DND-41 (cell line): ENCODE measurements at regions not wholly inside any gene's neighbourhood (a gene's known extent, or its start where the extent isn't known, plus 50 kb on each side); places are given as distances from the start of the nearest gene placed in this dataset.

ENCODE experiments used
- ATAC-seq: fragments of 200-7000 bp; cut with Tn5 transposase; 3 replicates; pipeline ENCODE4 v1.9.1; 2021; ENCODE audit warnings: low read depth; ENCODE audit not compliant: insufficient read depth
- DNase-seq: peaks from one replicate; pipeline ENCODE4 v3.0.0-alpha.2; 2020
- H2AFZ ChIP-seq: 2 replicates; pipeline ENCODE4 v1.6.0; 2012; ENCODE audit warnings: low read depth, low read length
- H3K27ac ChIP-seq: 2 replicates; pipeline ENCODE4 v1.5.1; 2012; ENCODE audit warnings: low read length, inconsistent platforms
- H3K27me3 ChIP-seq: fragments of 200-600 bp; sonication (generic); 2 replicates; pipeline ENCODE4 v1.6.0; 2012; ENCODE audit warnings: low read length, mild to moderate bottlenecking, inconsistent platforms; ENCODE audit not compliant: insufficient read depth, poor library complexity
- H3K36me3 ChIP-seq: 2 replicates; pipeline ENCODE4 v1.5.1; 2012; ENCODE audit warnings: low read length, inconsistent platforms; ENCODE audit not compliant: insufficient read depth
- H3K4me1 ChIP-seq: 2 replicates; pipeline ENCODE4 v1.5.1; 2012; ENCODE audit warnings: mild to moderate bottlenecking, low read length; ENCODE audit not compliant: insufficient read depth
- H3K4me2 ChIP-seq: 2 replicates; pipeline ENCODE4 v1.6.0; 2012; ENCODE audit warnings: mild to moderate bottlenecking, moderate library complexity, low read length, inconsistent platforms; ENCODE audit not compliant: insufficient read depth
- H3K4me3 ChIP-seq, 2 experiments: fragments of 200-600 bp in 1 of 2; shearing (Covaris generic) in 1 of 2; 2 replicates each; pipeline ENCODE4 v1.5.1; 2012 to 2016; ENCODE audit warnings: inconsistent platforms in 2 of 2, low read length in 2 of 2, mild to moderate bottlenecking in 2 of 2, low read depth in 1 of 2, moderate library complexity in 1 of 2
- H3K79me2 ChIP-seq: 2 replicates; pipeline ENCODE4 v1.6.0; 2012; ENCODE audit warnings: low read length, inconsistent platforms; ENCODE audit not compliant: insufficient read depth
- H3K9ac ChIP-seq: 2 replicates; pipeline ENCODE4 v1.6.0; 2012; ENCODE audit warnings: low read depth, mild to moderate bottlenecking, inconsistent platforms, low read length, moderate library complexity
- H3K9me3 ChIP-seq: 2 replicates; pipeline ENCODE4 v1.5.1; 2012; ENCODE audit warnings: low read length, moderate library complexity, mild to moderate bottlenecking, inconsistent platforms; ENCODE audit not compliant: insufficient read depth, severe bottlenecking
- H4K20me1 ChIP-seq: 2 replicates; pipeline ENCODE4 v1.6.0; 2012; ENCODE audit warnings: low read length; ENCODE audit not compliant: insufficient read depth
- EZH2 ChIP-seq: IDR thresholded peaks from 3 replicates; pipeline ENCODE4 v1.6.1; 2012; ENCODE audit warnings: borderline replicate concordance, low read depth, mild to moderate bottlenecking, moderate library complexity, low read length, inconsistent platforms; ENCODE audit not compliant: severe bottlenecking
- TF ChIP-seq, protein P1 (sequence below): IDR thresholded peaks from 2 replicates; pipeline ENCODE4 v1.5.1; 2012; ENCODE audit warnings: borderline replicate concordance, low read length, moderate library complexity, mild to moderate bottlenecking; ENCODE audit not compliant: poor library complexity, severe bottlenecking; ENCODE audit errors: extremely low read depth

DNA sequence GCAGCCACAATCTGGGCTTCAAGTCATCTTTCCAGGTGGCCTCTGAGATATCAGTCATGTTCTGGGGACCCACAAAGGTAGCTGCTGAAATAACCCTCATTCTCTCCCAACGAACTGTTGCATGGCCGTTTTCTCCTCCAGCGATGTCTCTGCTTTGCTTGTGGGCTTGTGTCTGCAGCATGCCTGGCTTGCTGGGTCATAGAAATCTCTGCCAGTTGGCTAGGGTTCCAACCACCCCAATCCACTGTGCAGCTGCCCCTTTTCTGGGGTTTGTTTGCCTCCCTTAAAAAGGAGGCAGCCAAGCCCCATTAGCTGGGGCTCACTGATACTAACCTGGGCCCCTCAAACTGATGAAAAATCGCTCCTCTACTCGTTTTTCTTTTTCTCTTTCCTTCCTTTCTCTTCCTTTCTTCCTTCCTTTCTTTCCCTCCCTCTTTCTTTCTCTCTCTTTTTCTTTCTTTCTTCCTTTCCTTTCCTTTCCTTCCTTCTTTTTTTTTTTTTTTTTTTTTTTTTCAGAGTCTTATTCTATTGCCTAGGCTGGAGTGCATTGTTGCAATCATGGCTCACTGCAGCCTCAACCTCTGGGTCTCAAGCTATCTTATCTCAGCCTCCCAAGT is 680.0 kb downstream of the EPHA4 start:
- no peak overlapping the region for H2AFZ ChIP-seq
- H3K4me1 ChIP-seq: no peaks in the 10 kb centered on the region
- H3K9me3 ChIP-seq: no peaks in the 10 kb centered on the region
- no peak overlapping the region for H3K27ac ChIP-seq
- no peak for TF ChIP-seq EZH2
- TF ChIP-seq, protein P1, sequence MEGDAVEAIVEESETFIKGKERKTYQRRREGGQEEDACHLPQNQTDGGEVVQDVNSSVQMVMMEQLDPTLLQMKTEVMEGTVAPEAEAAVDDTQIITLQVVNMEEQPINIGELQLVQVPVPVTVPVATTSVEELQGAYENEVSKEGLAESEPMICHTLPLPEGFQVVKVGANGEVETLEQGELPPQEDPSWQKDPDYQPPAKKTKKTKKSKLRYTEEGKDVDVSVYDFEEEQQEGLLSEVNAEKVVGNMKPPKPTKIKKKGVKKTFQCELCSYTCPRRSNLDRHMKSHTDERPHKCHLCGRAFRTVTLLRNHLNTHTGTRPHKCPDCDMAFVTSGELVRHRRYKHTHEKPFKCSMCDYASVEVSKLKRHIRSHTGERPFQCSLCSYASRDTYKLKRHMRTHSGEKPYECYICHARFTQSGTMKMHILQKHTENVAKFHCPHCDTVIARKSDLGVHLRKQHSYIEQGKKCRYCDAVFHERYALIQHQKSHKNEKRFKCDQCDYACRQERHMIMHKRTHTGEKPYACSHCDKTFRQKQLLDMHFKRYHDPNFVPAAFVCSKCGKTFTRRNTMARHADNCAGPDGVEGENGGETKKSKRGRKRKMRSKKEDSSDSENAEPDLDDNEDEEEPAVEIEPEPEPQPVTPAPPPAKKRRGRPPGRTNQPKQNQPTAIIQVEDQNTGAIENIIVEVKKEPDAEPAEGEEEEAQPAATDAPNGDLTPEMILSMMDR: no peak
- no peak overlapping the region for H3K9ac ChIP-seq
- no peaks in the 10 kb centered on the region for H3K27me3 ChIP-seq
- H3K79me2 ChIP-seq: no peaks in the 10 kb centered on the region
- H3K4me2 ChIP-seq: no peak overlapping the region
- no peaks in the 10 kb centered on the region for H3K36me3 ChIP-seq
- DNase-seq: no peak
- ATAC-seq: no peak
- H4K20me1 ChIP-seq: no peaks in the 10 kb centered on the region
- no peak overlapping the region for H3K4me3 ChIP-seq

DNA sequence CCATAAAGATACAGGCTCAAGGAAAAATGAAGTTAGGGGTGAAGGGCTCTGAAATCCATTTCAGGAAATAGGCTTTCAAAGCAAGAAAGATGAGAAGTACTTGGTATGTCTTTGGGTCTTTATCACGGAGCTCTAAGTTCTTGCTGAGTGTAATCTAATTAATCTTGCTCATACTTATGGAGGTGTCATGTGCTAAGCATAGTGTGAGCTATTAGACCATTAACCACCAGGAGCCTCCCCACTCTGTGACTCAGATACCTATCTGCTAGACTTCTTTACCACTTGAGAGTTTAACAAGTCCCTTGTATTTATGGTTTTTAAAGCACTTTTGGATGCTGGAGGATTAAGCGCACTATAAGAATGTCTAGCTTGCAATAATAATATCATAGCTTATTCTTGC is 678.7 kb downstream of the EPHA4 start:
- Histone ChIP-seq H3K9me3 (no peaks in the 10 kb centered on the region), H3K9ac (no peak overlapping the region), H3K4me1 (no peaks in the 10 kb centered on the region), H3K4me3 (no peak overlapping the region), H3K27ac (no peak overlapping the region), H2AFZ (no peak overlapping the region), H3K36me3 (no peaks in the 10 kb centered on the region), H3K79me2 (no peaks in the 10 kb centered on the region), H4K20me1 (no peaks in the 10 kb centered on the region), H3K27me3 (no peaks in the 10 kb centered on the region), H3K4me2 (no peak overlapping the region)
- DNase-seq (no peak), ATAC-seq (no peak)
- TF ChIP-seq, protein P1: no peak
- no peak for TF ChIP-seq EZH2

DNA sequence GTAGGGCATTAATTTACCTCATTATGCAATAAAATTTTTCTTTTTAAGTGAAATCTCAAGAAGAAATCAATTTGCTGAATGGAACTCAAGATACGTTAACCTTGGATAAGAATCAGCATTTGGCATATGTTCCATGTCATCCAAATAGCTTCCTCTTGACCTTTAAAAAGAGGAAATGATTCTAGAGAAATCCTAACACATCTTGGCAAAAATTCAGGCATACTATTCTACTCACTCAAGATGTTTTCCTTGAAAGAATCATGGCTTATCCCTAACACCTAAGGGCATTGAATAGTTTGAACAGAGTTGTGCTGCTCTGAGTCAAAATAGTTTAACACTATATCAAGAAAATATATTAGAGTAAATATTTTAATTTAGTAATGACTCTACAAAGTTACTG is 678.0 kb downstream of the EPHA4 start:
- no peaks in the 10 kb centered on the region for H3K36me3 ChIP-seq
- DNase-seq (no peak), ATAC-seq (no peak)
- no peak overlapping the region for H3K27ac ChIP-seq
- no peak overlapping the region for H3K4me2 ChIP-seq
- no peaks in the 10 kb centered on the region for H3K9me3 ChIP-seq
- TF ChIP-seq, protein P1: no peak
- H3K4me1 ChIP-seq: no peaks in the 10 kb centered on the region
- no peak overlapping the region for H2AFZ ChIP-seq
- no peaks in the 10 kb centered on the region for H3K79me2 ChIP-seq
- H3K27me3 ChIP-seq: no peaks in the 10 kb centered on the region
- no peak overlapping the region for H3K4me3 ChIP-seq
- H4K20me1 ChIP-seq: no peaks in the 10 kb centered on the region
- H3K9ac ChIP-seq: no peak overlapping the region

DNA sequence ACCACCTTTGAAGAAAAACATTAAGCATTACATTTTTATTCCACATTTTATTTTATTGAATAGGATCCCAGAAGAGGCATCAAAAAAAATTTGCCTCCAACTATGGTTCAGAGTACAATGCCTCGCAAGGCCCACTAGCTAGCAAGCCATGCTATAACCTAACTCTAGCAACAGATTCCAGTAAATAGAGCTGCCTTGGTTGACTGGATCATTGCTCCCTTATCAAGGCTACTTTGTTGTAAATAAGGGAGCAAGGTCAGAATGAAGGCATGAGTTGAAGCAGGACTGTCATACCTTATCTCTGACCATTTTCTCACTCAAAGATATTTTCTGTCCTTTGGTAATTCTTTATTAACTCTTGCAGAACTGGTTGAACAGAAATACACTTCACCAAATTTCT is 672.6 kb downstream of the EPHA4 start:
- Histone ChIP-seq H2AFZ (no peak overlapping the region), H3K36me3 (no peaks in the 10 kb centered on the region), H3K4me1 (no peaks in the 10 kb centered on the region), H4K20me1 (no peaks in the 10 kb centered on the region), H3K4me2 (no peak overlapping the region), H3K4me3 (no peak overlapping the region), H3K27me3 (no peaks in the 10 kb centered on the region), H3K9ac (no peak overlapping the region), H3K27ac (no peak overlapping the region), H3K79me2 (no peaks in the 10 kb centered on the region), H3K9me3 (no peaks in the 10 kb centered on the region)
- no peak for DNase-seq
- TF ChIP-seq EZH2: no peak
- TF ChIP-seq, protein P1: no peak
- no peak for ATAC-seq
